Prostate gland (tissue), 2 donors: ENCODE measurements at regions not wholly inside any gene's neighbourhood (a gene's known extent, or its start where the extent isn't known, plus 50 kb on each side); places are given as distances from the start of the nearest gene placed in this dataset.

Experiments used
- DNase-seq: peaks from one replicate; pipeline ENCODE4 v3.0.0-alpha.2; 2019; ENCODE audit warnings: low spot score
- H3K27ac ChIP-seq, 2 donors: fragments of 200-600 bp; sonication (generic); 2 replicates each; pipeline ENCODE4 v1.5.1; 2017 to 2019
- H3K27me3 ChIP-seq: fragments of 200-600 bp; sonication (generic); replicated peaks from 2 replicates; pipeline ENCODE4 v1.5.1; 2019; ENCODE audit not compliant: insufficient read depth
- H3K36me3 ChIP-seq, 2 donors: fragments of 200-600 bp; sonication (generic); 1 replicate in 1 of 2; 2 replicates in 1 of 2; pipeline versions ENCODE4 v1.5.1 to v1.8.1; 2017 to 2019
- H3K4me1 ChIP-seq: fragments of 200-600 bp; sonication (generic); replicated peaks from 2 replicates; pipeline ENCODE4 v1.5.1; 2019
- H3K4me3 ChIP-seq, 2 donors: fragments of 200-600 bp; sonication (generic); 2 replicates each; pipeline ENCODE4 v1.5.1; 2017 to 2019
- H3K9me3 ChIP-seq: fragments of 200-600 bp; sonication (generic); 2 replicates; pipeline ENCODE4 v1.5.1; 2017
- POLR2A ChIP-seq: fragments of 450-650 bp; IDR thresholded peaks from one replicate; pipeline ENCODE4 v1.6.1; 2016; ENCODE audit warnings: antibody characterized with exemption, mild to moderate bottlenecking
- POLR2AphosphoS5 ChIP-seq: sonication (generic); formaldehyde crosslinking; IDR thresholded peaks from one replicate; pipeline ENCODE4 v1.6.1; 2017; ENCODE audit warnings: antibody characterized with exemption
- WGBS: methylation state at CpG from one replicate; pipeline ENCODE4 v1.1.5; 2018; 5-methylcytosine and 5-hydroxymethylcytosine counted together
- intact Hi-C: fragments of 100-400 bp; cut with DNase I; formaldehyde crosslinking; loops from one replicate; pipeline ENCODE4 v1.14.2; 2022
- TF ChIP-seq, protein P1 (sequence below), 4 experiments: fragments of 200-600 bp in 2 of 4; fragments of 450-650 bp in 2 of 4; sonication (generic) in 2 of 4; IDR thresholded peaks; 1 replicate in 3 of 4; 2 replicates in 1 of 4; pipeline ENCODE4 v1.5.1; 2016 to 2019; ENCODE audit warnings: antibody characterized with exemption in 4 of 4, mild to moderate bottlenecking in 2 of 4, moderate library complexity in 2 of 4

DNA sequence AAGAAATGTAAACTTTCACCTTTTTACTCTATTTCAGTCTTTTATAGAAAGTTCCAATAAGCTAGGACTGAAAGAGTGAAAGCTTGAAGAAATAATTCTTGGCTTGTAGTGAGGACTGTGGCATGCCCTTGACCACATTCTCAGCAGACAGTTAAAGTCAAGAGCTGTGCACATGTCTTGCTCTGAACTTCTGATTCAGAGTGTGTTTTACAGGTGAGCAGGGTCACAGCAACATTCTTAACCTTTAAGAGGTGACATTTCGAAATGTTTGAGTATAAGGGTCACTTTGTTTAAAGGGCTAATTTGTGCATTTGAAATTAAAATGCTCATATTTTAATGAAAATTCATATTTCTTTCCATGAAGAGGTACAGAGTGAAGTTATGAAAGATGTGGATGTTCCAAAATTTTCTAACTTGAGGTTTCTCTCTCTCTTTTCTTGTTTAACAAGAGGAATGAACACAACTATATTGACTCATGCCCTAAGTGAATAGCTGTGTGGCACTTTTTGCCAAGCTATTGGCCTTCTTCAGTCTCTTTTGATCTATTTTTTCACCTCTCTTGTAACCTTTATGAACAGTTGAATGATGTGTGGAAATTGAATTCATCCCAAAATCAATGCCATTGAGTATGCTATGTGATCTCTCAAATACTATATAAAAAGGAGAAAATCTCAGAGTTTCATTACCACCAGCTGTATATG, 918.1 kb downstream of the ADGRL2 start:
- no peaks in the 10 kb centered on the region for H3K36me3 ChIP-seq
- H3K27ac ChIP-seq = no peak overlapping the region
- WGBS = 79% methylated on average over 1 of the region's 1 CpG
- no peak for DNase-seq
- no peaks in the 10 kb centered on the region for H3K4me1 ChIP-seq
- intact Hi-C loops = no loop called here
- H3K9me3 ChIP-seq = no peaks in the 10 kb centered on the region
- H3K4me3 ChIP-seq = no peak overlapping the region
- TF ChIP-seq POLR2A (no peak), POLR2AphosphoS5 (no peak)
- TF ChIP-seq, protein P1, sequence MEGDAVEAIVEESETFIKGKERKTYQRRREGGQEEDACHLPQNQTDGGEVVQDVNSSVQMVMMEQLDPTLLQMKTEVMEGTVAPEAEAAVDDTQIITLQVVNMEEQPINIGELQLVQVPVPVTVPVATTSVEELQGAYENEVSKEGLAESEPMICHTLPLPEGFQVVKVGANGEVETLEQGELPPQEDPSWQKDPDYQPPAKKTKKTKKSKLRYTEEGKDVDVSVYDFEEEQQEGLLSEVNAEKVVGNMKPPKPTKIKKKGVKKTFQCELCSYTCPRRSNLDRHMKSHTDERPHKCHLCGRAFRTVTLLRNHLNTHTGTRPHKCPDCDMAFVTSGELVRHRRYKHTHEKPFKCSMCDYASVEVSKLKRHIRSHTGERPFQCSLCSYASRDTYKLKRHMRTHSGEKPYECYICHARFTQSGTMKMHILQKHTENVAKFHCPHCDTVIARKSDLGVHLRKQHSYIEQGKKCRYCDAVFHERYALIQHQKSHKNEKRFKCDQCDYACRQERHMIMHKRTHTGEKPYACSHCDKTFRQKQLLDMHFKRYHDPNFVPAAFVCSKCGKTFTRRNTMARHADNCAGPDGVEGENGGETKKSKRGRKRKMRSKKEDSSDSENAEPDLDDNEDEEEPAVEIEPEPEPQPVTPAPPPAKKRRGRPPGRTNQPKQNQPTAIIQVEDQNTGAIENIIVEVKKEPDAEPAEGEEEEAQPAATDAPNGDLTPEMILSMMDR (IDR thresholded peaks at IDR 0.05) = no peak
- no peaks in the 10 kb centered on the region for H3K27me3 ChIP-seq

DNA sequence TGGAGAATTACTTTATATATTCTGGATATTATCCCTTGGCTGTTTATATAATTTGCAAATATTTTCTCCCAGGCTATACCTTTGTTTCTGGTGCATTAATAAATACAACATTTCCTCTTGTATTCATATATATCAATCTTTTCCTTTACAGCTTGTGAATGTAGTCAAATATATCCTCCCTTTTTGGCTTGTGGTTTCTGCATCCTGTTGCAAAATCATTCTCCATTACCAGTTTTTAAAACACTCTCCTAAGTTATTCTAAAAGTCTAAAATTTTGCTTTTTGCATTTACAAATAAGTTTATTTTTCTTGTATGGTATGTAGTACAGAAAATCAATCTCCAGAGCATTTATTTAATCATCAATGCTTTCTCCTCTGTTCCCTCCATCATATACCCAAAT, 909.4 kb downstream of the ADGRL2 start:
- DNase-seq = no peak
- Histone ChIP-seq H3K36me3 (no peaks in the 10 kb centered on the region), H3K27ac (no peak overlapping the region), H3K9me3 (no peaks in the 10 kb centered on the region), H3K27me3 (no peaks in the 10 kb centered on the region), H3K4me3 (no peak overlapping the region), H3K4me1 (no peaks in the 10 kb centered on the region)
- intact Hi-C loops = no loop called here
- TF ChIP-seq, protein P1 (IDR thresholded peaks at IDR 0.05) = no peak
- TF ChIP-seq POLR2AphosphoS5 (no peak), POLR2A (no peak)

DNA sequence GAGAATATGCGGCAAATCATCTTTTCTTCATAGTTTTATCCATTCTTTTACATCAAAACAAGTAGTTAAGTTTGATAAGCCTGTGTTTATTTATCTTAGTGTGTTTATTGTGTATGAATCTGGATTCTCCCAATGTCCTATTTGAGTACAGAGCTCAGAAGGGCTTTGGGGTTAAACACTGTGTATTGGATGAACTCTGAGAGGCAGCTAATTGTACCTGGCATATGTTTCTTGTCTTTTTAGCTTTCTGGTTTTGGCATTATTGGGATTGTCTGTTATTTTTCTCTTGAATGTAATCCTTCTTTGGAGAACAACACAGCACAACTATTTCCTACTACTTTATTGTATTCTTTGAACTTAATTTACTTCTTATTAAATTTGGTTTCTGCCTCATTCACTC, 906.9 kb downstream of the ADGRL2 start:
- intact Hi-C loops = no loop called here

DNA sequence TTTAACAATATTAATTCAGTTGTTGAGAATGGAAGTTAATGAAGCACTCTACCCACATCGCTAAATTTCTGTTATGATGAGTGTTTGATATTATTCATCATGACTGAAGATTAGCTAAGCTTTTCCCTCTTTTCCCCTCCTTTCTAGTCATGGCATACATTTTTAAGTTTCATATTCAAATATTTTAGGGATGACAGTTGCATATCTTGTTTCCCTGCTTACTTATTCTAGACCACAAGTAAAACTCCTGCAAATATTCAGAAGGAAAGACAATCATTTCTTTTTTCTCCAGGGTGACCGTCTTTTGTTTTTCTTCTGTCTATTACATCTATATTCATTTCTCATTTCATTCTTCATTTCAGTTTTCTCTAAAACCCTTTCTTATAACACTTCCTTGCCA, 906.0 kb downstream of the ADGRL2 start:
- H3K4me1 ChIP-seq = no peaks in the 10 kb centered on the region
- 90% methylated on average over 2 of the region's 2 CpGs for WGBS
- H3K27me3 ChIP-seq = no peaks in the 10 kb centered on the region
- no peak overlapping the region for H3K27ac ChIP-seq
- H3K9me3 ChIP-seq = no peaks in the 10 kb centered on the region
- no peak overlapping the region for H3K4me3 ChIP-seq
- no peak for DNase-seq
- no peaks in the 10 kb centered on the region for H3K36me3 ChIP-seq
- intact Hi-C loops = no loop called here
- TF ChIP-seq, protein P1 (IDR thresholded peaks at IDR 0.05) = no peak
- TF ChIP-seq POLR2A (no peak), POLR2AphosphoS5 (no peak)

More for the DNA sequence above, 906.9 kb downstream of the ADGRL2 start:
- Histone ChIP-seq H3K4me1 (no peaks in the 10 kb centered on the region), H3K27ac (no peak overlapping the region), H3K36me3 (no peaks in the 10 kb centered on the region), H3K9me3 (no peaks in the 10 kb centered on the region), H3K27me3 (no peaks in the 10 kb centered on the region), H3K4me3 (no peak overlapping the region)
- TF ChIP-seq POLR2A (no peak), POLR2AphosphoS5 (no peak)
- TF ChIP-seq, protein P1 (IDR thresholded peaks at IDR 0.05) = no peak
- WGBS = 80% methylated on average over 1 of the region's 1 CpG
- DNase-seq = no peak

DNA sequence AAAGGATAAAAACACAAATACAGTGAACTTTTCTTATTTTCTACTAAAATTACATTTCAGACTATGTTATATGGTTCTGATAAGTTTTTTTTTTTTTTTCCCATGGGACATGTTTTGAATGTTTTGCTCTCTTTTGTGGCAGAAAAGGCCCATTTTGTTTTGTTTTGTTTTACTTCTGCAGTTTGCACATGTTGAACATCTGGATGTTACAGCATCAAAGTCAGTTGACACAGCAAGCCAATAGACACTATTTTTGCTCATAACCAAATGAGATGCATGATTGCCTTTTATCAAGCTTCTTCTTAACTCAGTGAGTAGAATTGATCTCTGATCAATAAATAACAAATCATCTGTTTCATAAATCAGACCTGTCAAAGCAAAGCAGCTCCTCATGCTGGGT, 904.2 kb downstream of the ADGRL2 start:
- H3K9me3 ChIP-seq = no peaks in the 10 kb centered on the region
- no peaks in the 10 kb centered on the region for H3K4me1 ChIP-seq
- no peaks in the 10 kb centered on the region for H3K36me3 ChIP-seq
- DNase-seq = no peak
- TF ChIP-seq, protein P1 (IDR thresholded peaks at IDR 0.05) = no peak
- TF ChIP-seq POLR2A (no peak), POLR2AphosphoS5 (no peak)
- H3K27ac ChIP-seq = no peak overlapping the region
- no peaks in the 10 kb centered on the region for H3K27me3 ChIP-seq
- intact Hi-C loops = no loop called here
- H3K4me3 ChIP-seq = no peak overlapping the region
